GM21529 (cell line): ENCODE measurements at regions not wholly inside any gene's neighbourhood (a gene's known extent, or its start where the extent isn't known, plus 50 kb on each side); places are given as distances from the start of the nearest gene placed in this dataset.
"Not testable (repeated sequence)": the region's sequence is repeated elsewhere in the genome, so short reads cannot be mapped to it uniquely, and the experiment has no call there.

Source experiments
- ATAC-seq: cut with Tn5 transposase; IDR thresholded peaks from one replicate; pipeline ENCODE4 v1.9.1; 2021; ENCODE audit not compliant: unreplicated experiment

GRCh38 chr2:184049566-184049965 is 548.8 kb upstream of the ZNF804A start:
- ATAC-seq, result no peak

- ATAC-seq, result no peak
These were observed 545.0 kb upstream of the ZNF804A start for GRCh38 chr2:184053326-184053725.

- ATAC-seq, result not testable (repeated sequence)
These were observed 543.9 kb upstream of the ZNF804A start for GRCh38 chr2:184054419-184054818.

- no peak for ATAC-seq
These were observed 540.4 kb upstream of the ZNF804A start for GRCh38 chr2:184057910-184058309.

- ATAC-seq, result not testable (repeated sequence)
These were observed 538.1 kb upstream of the ZNF804A start for GRCh38 chr2:184060268-184060667.

- no peak for ATAC-seq
These were observed 530.8 kb upstream of the ZNF804A start for GRCh38 chr2:184067502-184067901.

- ATAC-seq, result no peak
These were observed 525.9 kb upstream of the ZNF804A start for GRCh38 chr2:184072470-184072869.

GRCh38 chr2:184078496-184078895 is 519.8 kb upstream of the ZNF804A start:
- ATAC-seq, result no peak

GRCh38 chr2:184091456-184091855 is 506.9 kb upstream of the ZNF804A start:
- ATAC-seq, result no peak

- no peak for ATAC-seq
These were observed 484.5 kb upstream of the ZNF804A start for GRCh38 chr2:184113696-184114403.

- ATAC-seq, result no peak
These were observed 483.9 kb upstream of the ZNF804A start for GRCh38 chr2:184114439-184114838.

- no peak for ATAC-seq
These were observed 478.1 kb upstream of the ZNF804A start for GRCh38 chr2:184119989-184120800.

GRCh38 chr2:184125867-184126266 is 472.5 kb upstream of the ZNF804A start:
- ATAC-seq, result no peak

GRCh38 chr2:184129073-184129472 is 469.3 kb upstream of the ZNF804A start:
- no peak for ATAC-seq

- no peak for ATAC-seq
These were observed 460.4 kb upstream of the ZNF804A start for GRCh38 chr2:184137955-184138354.

- no peak for ATAC-seq
These were observed 456.5 kb upstream of the ZNF804A start for GRCh38 chr2:184141866-184142265.

- no peak for ATAC-seq
These were observed 443.9 kb upstream of the ZNF804A start for GRCh38 chr2:184154438-184154837.

- ATAC-seq, result no peak
These were observed 442.5 kb upstream of the ZNF804A start for GRCh38 chr2:184155791-184156190.

GRCh38 chr2:184157141-184157540 is 441.2 kb upstream of the ZNF804A start:
- no peak for ATAC-seq

- no peak for ATAC-seq
These were observed 435.9 kb upstream of the ZNF804A start for GRCh38 chr2:184162426-184162825.

- ATAC-seq, result not testable (repeated sequence)
These were observed 429.5 kb upstream of the ZNF804A start for GRCh38 chr2:184168823-184169222.

- no peak for ATAC-seq
These were observed 429.0 kb upstream of the ZNF804A start for GRCh38 chr2:184169366-184169765.
